GOT3 (cell line): ENCODE measurements at regions not wholly inside any gene's neighbourhood (a gene's known extent, or its start where the extent isn't known, plus 50 kb on each side); places are given as distances from the start of the nearest gene placed in this dataset.
"Not testable (repeated sequence)": the region's sequence is repeated elsewhere in the genome, so short reads cannot be mapped to it uniquely, and the experiment has no call there.

Experiments used
- DNase-seq: peaks from one replicate; lab custom pipeline; 2025; ENCODE audit warnings: mixed read lengths; lab: John Stamatoyannopoulos, UW

DNA sequence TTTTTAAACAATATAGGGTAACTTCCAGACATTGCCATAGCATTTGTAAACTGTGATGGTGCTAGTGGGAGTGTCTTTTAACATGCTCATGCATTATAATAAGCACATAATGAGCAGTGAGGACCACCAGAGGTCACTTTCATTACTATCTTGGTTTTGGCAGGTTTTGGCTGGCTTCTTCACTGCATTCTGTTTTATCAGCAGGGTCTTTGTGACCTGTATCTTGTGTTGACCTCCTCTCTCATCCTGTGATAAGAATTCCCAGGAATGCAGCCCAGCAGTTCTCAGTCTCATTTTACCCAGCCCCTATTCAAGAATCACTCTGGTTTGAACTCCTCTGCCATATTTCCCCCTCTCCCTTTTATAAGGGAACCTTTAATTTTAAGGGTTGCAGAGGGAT, 91.3 kb downstream of the ZNF467 start:
- no peak for DNase-seq

GRCh38 chr7:149681274-149681673, 92.1 kb downstream of the ZNF467 start:
- DNase-seq, result no peak

- no peak for DNase-seq
Measured at GRCh38 chr7:149680331-149681025, 92.9 kb downstream of the ZNF467 start.

DNA sequence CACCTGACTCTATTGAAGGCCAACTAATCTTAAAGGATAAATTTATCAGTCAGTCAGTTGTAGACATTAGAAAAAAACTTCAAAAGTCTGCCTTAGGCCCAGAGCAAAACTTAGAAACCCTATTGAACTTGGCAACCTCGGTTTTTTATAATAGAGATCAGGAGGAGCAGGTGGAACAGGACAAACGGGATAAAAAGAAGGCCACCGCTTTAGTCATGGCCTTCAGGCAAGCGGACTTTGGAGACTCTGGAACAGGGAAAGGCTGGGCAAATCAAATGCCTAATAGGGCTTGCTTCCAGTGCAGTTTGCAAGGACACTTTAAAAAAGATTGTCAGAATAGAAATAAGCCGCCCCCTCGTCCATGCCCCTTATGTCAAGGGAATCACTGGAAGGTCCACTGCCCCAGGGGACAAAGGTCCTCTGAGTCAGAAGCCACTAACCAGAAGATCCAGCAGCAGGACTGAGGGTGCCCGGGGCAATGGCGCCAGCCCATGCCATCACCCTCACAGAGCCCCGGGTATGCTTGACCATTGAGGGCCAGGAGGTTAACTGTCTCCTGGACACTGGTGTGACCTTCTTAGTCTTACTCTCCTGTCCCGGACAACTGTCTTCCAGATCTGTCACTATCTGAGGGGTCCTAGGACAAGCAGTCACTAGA, 98.5 kb downstream of the ZNF467 start:
- not testable (repeated sequence) for DNase-seq

DNA sequence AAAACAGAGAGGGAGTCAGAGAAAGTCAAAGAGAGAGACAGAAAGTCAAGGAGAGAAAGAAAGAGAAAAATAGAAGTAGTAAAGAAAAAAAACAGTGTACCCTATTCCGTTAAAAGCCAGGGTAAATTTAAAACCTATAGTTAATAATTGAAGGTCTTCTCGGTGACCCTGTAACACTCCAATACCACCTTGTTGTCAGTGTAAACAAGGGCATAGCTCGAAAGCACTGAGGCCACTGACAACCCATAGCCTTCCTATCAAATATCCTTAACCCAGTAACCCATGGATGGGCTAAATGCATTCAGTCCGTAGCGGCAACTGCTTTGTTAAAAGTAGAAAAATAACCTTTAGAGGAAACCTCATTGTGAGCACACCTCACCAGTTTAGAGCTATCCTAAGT, 100.4 kb downstream of the ZNF467 start:
- no peak for DNase-seq

- no peak for DNase-seq
Measured at GRCh38 chr7:149670288-149670687, 103.1 kb downstream of the ZNF467 start.

DNA sequence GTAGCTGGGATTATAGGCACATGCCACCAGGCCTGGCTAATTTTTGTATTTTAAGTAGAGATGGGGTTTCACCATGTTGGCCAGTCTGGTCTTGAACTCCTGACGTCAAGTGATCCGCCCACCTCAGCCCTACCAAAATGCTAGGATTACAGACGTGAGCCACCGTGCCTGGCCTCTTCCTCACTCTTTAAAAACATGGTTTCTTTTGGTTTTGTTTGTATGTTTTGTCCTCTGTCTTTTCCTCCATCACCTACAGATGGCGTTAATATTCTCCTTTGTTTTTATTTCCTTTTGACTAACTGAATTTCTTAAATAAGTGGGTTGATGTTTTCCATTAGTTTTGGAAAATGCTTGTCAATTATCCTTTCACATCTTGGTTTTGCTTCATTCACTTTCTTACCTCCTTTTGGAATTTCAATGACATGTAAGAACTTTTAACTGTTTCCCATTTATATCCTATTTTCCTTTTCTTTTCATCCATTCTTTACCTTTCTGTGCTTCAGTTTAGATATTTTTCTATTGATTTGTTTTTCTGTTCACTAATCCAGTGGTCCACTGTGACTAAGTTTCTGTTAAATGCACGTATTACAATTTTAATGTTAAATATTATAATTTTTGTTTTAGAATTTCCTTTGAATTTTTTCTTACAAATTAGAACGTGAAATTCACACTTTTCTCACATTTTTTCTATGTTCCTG, 104.1 kb downstream of the ZNF467 start:
- DNase-seq, result no peak

GRCh38 chr7:149666360-149666945, 106.9 kb downstream of the ZNF467 start:
- DNase-seq, result no peak

GRCh38 chr7:149665618-149666017, 107.8 kb downstream of the ZNF467 start:
- DNase-seq, result not testable (repeated sequence)

DNA sequence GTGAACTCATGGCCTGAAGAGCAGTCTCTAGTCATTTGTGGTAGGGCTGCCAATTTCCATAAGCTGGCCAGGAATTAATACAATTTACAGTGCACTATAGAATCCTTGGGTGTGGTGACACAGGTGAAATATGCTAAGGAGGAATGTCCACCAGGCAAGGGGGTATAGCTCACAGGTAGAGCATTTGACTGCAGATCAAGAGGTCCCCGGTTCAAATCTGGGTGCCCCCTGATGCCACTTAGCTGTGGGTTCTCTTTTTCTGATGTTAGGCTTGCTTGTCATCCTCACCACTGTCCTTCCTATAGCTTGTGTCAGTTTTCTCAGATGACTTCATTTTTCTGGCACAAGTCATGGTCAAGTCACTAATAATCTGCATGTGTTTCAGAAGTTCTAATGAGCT, 108.7 kb downstream of the ZNF467 start:
- no peak for DNase-seq

- DNase-seq, result no peak
Measured at GRCh38 chr7:149664176-149664575, 109.2 kb downstream of the ZNF467 start.

GRCh38 chr7:149662591-149663095, 110.7 kb downstream of the ZNF467 start:
- DNase-seq, result no peak

GRCh38 chr7:149655784-149656183, 117.6 kb downstream of the ZNF467 start:
- DNase-seq, result no peak

- DNase-seq, result no peak
Measured at GRCh38 chr7:149654588-149654987, 118.8 kb downstream of the ZNF467 start.

DNA sequence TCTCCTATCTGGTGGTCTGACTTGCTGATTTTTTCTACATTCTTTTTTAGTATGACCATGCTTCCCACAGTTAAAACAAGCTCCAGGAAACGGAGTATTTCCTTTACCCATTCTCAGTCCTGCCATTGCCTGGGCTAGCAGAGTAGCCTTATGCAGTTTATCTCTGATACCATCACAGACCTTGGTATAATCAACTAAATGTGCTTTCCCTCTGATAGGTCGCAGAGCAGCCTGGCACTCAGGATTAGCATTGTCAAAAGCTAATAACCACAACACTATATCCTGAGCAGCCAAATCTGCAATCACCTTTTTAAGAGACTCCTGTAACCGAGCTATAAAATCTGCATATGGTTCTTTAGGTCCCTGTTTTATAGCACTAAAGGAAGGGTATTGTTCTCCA, 123.2 kb downstream of the ZNF467 start:
- not testable (repeated sequence) for DNase-seq

DNA sequence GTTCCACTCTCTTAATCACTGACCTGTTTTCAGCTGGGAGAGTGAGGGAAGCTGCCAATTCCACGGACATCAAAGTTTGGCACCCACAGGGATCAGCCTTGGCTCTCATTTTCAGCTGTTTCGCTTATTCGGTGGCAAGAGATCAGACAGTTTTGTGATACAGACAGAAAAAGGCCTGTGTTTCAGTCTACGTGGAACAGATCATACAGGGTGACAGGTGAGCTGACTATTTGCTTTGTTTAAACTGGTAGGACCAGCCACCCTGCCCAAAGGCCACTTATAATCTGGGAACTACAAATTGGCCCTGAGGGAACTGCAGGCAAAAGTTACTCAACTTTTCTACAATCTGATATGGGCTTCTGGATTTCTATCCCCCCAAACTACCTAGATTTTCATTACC, 128.6 kb downstream of the ZNF467 start:
- no peak for DNase-seq

DNA sequence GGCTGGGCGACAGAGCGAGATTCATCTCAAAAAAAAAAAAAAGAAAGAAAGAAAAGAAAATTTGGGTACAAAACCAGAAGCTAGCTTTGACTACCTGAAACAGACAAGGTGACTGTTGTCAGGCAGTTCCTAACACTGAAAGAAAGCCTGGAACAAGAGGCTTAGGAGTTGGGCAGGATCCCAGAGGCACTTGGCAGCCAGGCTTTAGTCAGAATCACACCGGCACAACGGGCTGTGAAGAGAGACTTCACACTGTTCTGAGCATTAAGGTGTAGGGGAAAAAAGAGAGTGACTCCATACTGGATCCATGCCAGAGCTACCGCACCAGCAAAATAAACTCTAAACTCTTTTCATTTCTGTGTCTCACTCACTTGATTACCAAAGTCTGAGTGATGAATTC, 130.8 kb downstream of the ZNF467 start:
- no peak for DNase-seq

GRCh38 chr7:149638566-149639320, 134.6 kb downstream of the ZNF467 start:
- no peak for DNase-seq

GRCh38 chr7:149637911-149638565, 135.3 kb downstream of the ZNF467 start:
- DNase-seq, result no peak

DNA sequence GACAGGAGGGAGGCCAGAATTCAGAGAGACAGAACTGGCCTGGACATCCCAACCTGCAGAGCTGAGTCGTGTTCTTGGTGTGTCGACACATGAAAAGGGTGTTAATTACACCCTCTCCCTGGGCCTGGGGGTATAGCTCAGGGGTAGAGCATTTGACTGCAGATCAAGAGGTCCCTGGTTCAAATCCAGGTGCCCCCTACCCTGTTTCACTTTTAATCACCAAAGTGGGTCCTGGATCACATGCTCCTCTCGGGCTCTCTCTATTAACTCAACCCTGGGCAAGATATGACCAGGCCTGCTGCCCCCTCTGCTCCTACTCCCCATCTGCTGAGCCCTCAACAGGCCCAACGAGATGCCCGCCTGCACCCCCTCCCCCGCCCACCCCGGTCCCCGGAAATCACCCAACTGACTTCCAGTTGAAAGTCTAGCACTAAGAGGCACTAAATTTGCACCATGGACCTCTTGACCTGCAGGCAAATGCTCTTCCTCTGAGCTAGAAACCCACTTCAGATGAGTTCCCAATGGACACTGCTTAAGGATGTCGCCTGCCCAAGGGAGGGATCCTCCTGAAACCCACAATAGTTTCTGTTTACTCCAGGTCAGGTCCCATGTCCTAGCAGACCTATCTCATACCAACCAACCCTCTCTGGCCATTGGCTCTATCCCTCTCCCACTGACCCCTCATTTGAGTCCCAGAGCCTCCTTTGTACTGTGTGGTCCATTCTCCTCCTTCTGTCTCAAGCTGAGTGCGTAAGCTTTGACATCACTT, 137.6 kb downstream of the ZNF467 start:
- DNase-seq, result no peak
